ENCODE measurements at regions not wholly inside any gene's neighbourhood (a gene's known extent, or its start where the extent isn't known, plus 50 kb on each side); places are given as distances from the start of the nearest gene placed in this dataset.
"Not testable (repeated sequence)": the region's sequence is repeated elsewhere in the genome, so short reads cannot be mapped to it uniquely, and the experiment has no call there.

DNA sequence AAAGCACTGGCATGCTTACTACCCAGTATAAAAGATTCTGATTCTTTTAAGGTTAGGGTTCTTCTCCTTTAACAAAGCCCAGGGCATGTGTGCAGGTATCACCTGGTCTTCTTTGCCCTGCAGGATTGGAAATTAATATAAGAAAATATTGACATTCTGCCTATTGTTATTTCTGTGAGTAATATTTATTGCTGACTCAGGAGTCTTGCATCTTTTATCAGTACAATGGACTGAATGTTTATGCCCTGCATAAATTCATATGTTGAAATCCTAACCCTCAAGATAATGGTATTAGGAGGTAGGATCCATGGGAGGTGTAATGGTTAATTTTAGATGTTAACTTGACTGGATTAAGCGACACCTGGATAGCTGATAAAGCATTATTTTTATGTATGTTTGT, 189.0 kb downstream of the LRRC70 start:
- in situ Hi-C loops (cut with MboI; ENCODE audit: low sequenced_read_pairs, unreplicated experiment), result no loop called here
- TF ChIP-seq, protein P1, sequence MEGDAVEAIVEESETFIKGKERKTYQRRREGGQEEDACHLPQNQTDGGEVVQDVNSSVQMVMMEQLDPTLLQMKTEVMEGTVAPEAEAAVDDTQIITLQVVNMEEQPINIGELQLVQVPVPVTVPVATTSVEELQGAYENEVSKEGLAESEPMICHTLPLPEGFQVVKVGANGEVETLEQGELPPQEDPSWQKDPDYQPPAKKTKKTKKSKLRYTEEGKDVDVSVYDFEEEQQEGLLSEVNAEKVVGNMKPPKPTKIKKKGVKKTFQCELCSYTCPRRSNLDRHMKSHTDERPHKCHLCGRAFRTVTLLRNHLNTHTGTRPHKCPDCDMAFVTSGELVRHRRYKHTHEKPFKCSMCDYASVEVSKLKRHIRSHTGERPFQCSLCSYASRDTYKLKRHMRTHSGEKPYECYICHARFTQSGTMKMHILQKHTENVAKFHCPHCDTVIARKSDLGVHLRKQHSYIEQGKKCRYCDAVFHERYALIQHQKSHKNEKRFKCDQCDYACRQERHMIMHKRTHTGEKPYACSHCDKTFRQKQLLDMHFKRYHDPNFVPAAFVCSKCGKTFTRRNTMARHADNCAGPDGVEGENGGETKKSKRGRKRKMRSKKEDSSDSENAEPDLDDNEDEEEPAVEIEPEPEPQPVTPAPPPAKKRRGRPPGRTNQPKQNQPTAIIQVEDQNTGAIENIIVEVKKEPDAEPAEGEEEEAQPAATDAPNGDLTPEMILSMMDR (IDR thresholded peaks at IDR 0.05; ENCODE audit: borderline replicate concordance, control extremely low read depth, extremely low read depth, insufficient read depth, missing control alignments), result no peak
- DNase-seq (ENCODE audit: low spot score), result no peak

- no peak for DNase-seq (ENCODE audit: low spot score)
- TF ChIP-seq, protein P1 (IDR thresholded peaks at IDR 0.05; ENCODE audit: borderline replicate concordance, control extremely low read depth, extremely low read depth, insufficient read depth, missing control alignments), result no peak
- in situ Hi-C loops (cut with MboI; ENCODE audit: low sequenced_read_pairs, unreplicated experiment), result no loop called here
Observed at GRCh38 chr5:62767077-62767476, 188.5 kb downstream of the LRRC70 start.

DNA sequence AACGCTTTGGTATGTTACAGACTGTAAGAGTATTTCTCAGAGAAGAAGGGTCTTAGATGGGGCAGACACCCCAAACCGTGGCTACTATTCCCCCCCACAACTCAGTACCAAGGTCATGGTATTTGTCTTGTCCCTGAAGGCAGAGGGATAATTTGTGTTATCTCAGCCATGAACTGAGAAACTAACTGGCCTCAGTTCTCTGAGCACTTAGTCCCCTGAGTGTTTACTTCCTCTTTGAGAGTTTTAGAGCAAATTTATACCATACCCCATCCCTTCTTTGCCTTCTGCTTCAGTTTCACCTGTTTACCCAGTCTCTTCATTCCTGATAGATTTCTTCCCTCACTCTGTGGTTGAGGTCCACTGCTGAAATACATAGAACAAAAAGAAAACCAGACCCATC, 183.9 kb downstream of the LRRC70 start:
- TF ChIP-seq, protein P1 (IDR thresholded peaks at IDR 0.05; ENCODE audit: borderline replicate concordance, control extremely low read depth, extremely low read depth, insufficient read depth, missing control alignments), result no peak
- in situ Hi-C loops (cut with MboI; ENCODE audit: low sequenced_read_pairs, unreplicated experiment), result no loop called here
- DNase-seq (ENCODE audit: low spot score), result no peak

GRCh38 chr5:62757686-62758085, 179.1 kb downstream of the LRRC70 start:
- in situ Hi-C loops (cut with MboI; ENCODE audit: low sequenced_read_pairs, unreplicated experiment); DNase-seq (ENCODE audit: low spot score): not testable (repeated sequence)

DNA sequence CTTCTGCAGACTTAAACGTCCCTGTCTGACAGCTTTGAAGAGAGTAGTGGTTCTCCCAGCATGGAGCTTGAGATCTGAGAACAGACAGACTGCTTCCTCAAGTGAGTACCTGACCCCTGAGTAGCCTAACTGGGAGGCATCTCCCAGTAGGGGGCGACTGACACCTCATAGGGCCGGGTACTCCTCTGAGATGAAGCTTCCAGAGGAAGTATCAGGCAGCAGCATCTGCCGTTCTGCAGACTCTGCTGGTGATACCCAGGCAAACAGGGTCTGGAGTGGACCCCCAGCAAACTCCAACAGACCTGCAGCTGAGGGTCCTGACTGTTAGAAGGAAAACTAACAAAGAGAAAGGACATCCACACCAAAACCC, 174.4 kb downstream of the LRRC70 start:
- in situ Hi-C loops (cut with MboI; ENCODE audit: low sequenced_read_pairs, unreplicated experiment); DNase-seq (ENCODE audit: low spot score): not testable (repeated sequence)

DNA sequence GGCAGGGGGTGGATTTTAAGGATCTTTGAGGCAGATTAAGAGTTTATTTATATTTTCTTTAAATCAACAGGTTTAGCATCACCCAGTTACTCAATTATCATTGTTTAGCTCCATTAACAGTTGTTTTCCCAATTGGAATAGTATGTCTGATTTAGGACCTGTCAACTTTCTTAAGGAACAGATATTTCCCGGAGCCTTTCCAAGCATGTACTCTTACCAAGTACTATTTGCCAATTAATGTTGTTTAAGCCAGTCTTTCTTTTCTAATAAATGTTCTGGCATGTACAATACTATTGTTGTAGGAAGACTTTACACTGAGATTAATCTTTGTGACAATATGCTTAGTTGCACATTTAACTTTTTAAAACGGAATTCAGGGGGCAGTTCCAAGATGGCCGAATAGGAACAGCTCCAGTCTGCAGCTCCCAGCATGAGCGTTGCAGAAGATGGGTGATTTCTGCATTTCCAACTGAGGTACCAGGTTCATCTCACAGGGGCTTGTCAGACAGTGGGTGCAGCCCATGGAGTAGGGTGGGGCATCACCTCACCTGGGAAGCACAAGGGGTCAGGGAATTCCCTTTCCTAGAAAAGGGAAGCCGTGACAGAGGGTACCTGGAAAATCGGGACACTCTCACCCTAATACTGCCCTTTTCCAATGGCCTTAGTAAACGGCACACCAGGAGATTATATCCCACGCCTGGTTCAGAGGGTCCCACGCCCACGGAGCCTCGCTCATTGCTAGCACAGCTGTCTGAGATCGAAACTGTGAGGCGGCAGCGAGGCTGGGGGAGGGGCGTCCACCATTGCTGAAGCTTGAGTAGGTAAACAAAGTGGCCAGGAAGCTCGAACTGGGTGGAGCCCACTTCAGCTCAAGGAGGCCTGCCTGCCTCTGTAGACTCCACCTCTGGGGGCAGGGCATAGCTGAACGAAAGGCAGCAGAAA, 173.7 kb downstream of the LRRC70 start:
- DNase-seq (ENCODE audit: low spot score); in situ Hi-C loops (cut with MboI; ENCODE audit: low sequenced_read_pairs, unreplicated experiment): not testable (repeated sequence)

DNA sequence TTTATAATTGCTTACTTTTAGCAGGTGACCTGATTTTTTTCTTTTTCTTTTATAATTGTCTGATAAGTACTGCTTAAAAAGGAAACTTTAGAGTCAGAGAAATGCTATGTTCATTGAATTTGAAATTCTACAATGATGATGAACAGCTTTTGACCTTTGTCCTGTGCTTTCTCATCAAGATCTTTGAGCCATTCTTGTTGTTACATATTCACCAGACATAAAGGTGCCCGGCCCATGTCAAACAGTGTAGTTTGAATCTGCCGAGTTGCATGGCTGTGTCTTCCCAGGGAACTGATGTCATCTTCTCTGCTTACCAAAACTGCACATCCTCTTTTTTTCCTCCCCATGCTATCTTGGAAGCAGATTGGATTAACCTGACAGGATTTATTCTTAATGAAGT, 163.6 kb downstream of the LRRC70 start:
- no peak for DNase-seq (ENCODE audit: low spot score)
- TF ChIP-seq, protein P1 (IDR thresholded peaks at IDR 0.05; ENCODE audit: borderline replicate concordance, control extremely low read depth, extremely low read depth, insufficient read depth, missing control alignments), result no peak
- in situ Hi-C loops (cut with MboI; ENCODE audit: low sequenced_read_pairs, unreplicated experiment), result no loop called here

GRCh38 chr5:62741761-62742160, 163.1 kb downstream of the LRRC70 start:
- TF ChIP-seq, protein P1 (IDR thresholded peaks at IDR 0.05; ENCODE audit: borderline replicate concordance, control extremely low read depth, extremely low read depth, insufficient read depth, missing control alignments), result no peak
- DNase-seq (ENCODE audit: low spot score), result no peak
- in situ Hi-C loops (cut with MboI; ENCODE audit: low sequenced_read_pairs, unreplicated experiment), result no loop called here
